GM12872 (cell line): ENCODE measurements at regions not wholly inside any gene's neighbourhood (a gene's known extent, or its start where the extent isn't known, plus 50 kb on each side); places are given as distances from the start of the nearest gene placed in this dataset.

Source experiments
- TF ChIP-seq, protein P1 (sequence below): IDR thresholded peaks from 3 replicates; pipeline ENCODE4 v1.5.1; 2011; ENCODE audit warnings: low read depth, mild to moderate bottlenecking, low read length, moderate library complexity; ENCODE audit not compliant: insufficient read depth

GRCh38 chr2:42957109-42957860 lies 164.9 kb upstream of the HAAO start:
- TF ChIP-seq, protein P1, sequence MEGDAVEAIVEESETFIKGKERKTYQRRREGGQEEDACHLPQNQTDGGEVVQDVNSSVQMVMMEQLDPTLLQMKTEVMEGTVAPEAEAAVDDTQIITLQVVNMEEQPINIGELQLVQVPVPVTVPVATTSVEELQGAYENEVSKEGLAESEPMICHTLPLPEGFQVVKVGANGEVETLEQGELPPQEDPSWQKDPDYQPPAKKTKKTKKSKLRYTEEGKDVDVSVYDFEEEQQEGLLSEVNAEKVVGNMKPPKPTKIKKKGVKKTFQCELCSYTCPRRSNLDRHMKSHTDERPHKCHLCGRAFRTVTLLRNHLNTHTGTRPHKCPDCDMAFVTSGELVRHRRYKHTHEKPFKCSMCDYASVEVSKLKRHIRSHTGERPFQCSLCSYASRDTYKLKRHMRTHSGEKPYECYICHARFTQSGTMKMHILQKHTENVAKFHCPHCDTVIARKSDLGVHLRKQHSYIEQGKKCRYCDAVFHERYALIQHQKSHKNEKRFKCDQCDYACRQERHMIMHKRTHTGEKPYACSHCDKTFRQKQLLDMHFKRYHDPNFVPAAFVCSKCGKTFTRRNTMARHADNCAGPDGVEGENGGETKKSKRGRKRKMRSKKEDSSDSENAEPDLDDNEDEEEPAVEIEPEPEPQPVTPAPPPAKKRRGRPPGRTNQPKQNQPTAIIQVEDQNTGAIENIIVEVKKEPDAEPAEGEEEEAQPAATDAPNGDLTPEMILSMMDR = no peak

- TF ChIP-seq, protein P1 = no peak
Observed at GRCh38 chr2:42954227-42954962, 162.0 kb upstream of the HAAO start.

GRCh38 chr2:42953216-42953615 lies 160.8 kb upstream of the HAAO start:
- TF ChIP-seq, protein P1 = no peak

DNA sequence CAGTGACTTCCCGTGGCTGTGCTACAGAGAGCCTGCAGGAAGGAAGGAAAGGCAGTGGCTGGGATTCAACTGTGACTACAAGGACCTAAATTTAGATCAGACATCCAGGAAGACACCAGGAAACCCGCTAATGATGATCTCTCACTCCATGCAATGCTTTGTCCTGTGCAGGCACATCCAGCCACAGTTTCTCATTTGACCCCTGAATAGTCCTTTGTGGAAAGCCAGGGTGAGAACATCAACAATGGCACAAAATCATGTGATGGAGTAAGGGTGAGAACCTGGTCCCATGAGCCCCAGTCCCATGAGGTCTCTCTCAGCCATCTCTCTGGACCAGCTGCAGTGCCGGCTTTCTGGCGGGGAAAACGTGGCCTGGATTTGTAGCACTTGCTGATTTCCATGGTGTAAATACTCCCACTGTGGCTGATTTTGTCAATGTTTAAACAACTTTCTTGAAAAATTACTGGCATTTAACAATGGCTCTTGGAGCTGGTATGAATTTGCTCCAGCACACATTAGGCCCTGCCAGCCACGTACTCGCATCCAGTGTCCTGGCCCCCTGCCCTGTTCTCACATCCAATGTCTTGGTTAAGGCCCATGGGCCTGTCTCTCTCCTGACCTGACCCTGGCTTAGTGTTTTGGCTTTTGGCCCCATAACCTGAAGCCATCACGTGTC lies 159.0 kb upstream of the HAAO start:
- TF ChIP-seq, protein P1 = no peak

DNA sequence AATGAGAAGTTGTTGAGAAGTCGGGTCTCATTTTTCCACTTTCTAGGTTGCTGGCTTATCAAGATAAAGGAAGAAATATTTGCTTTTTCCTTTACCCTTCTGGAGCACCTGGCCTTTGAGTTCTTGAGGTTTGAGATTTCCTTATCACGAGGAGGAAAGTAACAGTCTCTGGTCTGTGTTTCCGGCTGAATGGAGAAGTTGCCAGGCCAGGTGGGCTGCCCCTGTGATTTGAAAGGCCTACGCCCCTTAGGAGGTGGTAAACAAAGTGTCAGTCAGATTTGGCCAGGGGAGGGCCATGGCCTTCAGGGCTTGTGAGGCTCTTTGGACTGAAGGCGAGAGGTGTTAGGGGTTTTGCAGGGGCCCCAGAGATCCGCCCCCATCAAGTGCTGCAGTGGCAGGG lies 156.7 kb upstream of the HAAO start:
- TF ChIP-seq, protein P1 = no peak

DNA sequence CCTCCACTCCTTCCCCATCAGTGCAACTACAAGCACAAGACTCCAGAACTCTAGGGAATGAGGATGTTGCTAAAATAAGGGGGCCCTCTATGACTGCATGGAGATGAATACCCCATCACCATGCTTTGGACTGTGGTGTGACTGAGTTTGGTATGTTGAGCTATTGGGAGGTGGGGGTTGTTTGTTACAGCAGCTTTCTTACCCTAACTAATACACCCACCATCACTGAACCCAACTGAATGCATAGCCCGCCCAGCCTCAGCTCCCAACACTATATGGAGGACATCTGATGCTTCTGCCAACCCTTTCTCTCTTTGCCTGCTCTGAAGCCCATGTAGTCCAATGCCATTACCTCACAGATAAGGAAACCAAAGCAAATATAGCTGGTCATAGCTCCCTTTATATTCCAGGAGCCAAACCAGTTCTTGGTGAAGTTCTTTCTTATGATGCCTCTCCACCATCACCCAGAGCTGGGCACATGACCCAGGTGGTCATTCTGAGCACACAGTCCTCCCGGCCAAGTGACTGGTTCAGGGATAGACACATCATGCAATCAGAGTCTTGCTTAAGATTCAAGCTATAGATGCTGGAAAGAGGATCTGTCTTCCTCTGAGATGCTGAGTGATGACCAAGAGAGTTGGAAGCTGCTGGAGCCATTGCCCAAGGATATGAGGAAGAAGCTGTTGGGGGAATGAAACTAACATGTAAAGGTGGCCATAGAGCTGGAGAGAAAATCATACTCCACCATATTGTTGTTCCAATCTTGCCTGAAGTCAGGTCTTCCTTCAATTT lies 155.6 kb upstream of the HAAO start:
- TF ChIP-seq, protein P1 = no peak

DNA sequence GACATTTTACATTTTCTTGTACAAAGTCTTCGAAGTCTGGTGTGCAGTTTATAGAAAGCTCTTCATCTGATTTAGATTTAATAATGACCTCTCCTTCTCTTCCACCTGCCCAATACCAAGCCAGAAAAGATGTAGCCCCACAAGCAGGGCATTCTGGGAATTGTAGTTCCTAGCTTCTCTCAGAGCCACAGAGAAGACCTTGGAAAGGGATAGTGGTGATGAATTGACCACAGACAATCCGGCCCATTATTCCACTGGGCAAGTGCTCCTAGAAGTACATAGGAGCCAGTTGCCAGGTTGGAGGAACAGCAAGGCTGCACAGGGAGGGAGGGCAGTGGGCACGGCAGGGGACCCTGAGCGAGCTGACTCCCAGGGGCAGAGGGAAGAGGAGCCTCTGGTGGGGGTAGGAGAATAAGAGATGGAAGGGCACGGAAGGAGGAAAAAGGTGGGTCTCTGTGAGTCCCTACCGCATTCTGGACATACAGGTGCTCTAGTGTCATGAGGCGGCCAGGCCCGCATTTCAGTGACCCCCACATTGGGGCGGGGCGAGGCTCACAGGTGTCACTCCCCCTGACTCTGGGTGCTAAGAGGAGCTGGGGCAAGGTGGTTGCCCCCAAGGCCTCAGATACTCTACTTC lies 152.5 kb upstream of the HAAO start:
- TF ChIP-seq, protein P1 = no peak
